Left ventricle myocardium inferior (tissue), 1 donor: ENCODE measurements at regions not wholly inside any gene's neighbourhood (a gene's known extent, or its start where the extent isn't known, plus 50 kb on each side); places are given as distances from the start of the nearest gene placed in this dataset.

Experiments
- DNase-seq: peaks from one replicate; pipeline ENCODE4 v3.0.0-alpha.2; 2020
- H3K27ac ChIP-seq: fragments of 200-600 bp; replicated peaks from 2 replicates; pipeline ENCODE4 v1.8.0; 2021
- H3K27me3 ChIP-seq: fragments of 200-600 bp; 2 replicates; pipeline ENCODE4 v1.8.0; 2021; ENCODE audit warnings: low read depth
- H3K36me3 ChIP-seq: fragments of 200-600 bp; 2 replicates; pipeline ENCODE4 v1.8.0; 2021
- H3K4me1 ChIP-seq: fragments of 200-600 bp; 2 replicates; pipeline ENCODE4 v1.8.0; 2021
- H3K4me3 ChIP-seq: fragments of 200-600 bp; 2 replicates; pipeline ENCODE4 v1.8.0; 2021; ENCODE audit warnings: mild to moderate bottlenecking, moderate library complexity
- H3K9me3 ChIP-seq: fragments of 200-600 bp; replicated peaks from 2 replicates; pipeline ENCODE4 v1.8.0; 2021
- intact Hi-C: fragments of 100-400 bp; cut with micrococcal nuclease; formaldehyde crosslinking; loops from one replicate; pipeline ENCODE4 v1.11.0; 2022
- TF ChIP-seq, protein P1 (sequence below): fragments of 200-600 bp; IDR thresholded peaks from 2 replicates; pipeline ENCODE4 v1.8.0; 2021; ENCODE audit warnings: antibody characterized with exemption, mild to moderate bottlenecking, borderline replicate concordance
- donor health status: DM: no; HTN: yes; CAD: no; lungs with severe emphysema.

DNA sequence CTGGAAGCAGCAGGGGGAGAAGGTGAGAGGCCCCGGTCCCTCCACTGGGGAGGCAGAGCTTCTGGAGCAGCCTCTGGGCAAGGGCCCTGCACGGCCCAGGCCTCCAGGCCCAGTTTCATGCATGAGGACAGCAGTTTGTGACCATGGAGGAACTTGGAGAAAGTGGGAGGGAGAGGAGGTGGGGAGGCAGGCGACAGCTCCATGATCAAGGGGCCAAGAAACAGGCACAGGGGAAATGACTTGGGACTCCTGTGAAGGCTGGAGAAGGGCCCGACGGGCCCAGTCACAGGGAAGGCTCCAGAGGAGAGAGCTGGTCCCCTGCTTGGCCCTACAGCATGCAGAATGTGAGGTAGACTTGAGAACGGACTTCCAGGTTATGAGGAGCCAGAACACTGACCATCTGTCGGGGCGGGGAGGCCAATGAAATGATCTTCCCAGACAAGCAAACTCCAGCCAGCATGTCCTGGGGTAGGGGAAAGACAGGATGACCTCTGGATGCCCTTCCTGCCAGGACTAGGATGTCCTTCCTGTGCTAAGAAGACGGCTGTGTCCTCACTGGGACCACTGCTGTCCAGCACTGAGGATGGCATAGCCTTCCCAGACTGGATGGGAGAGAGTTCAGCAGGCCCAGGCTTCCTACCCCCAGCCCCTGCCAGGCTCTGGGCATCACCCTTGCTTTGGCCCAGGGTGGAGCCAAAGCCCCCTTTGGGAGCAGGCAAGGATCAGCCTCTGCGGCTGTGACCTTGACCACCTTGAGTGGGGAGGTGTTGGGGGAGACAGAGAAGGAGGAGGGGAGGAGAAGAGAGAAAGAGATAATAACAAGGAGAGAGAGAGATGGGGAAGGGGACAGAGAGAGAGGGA is 548.2 kb downstream of the PTPRU start:
- Histone ChIP-seq H3K27me3 (peaks cover 96% of the 10 kb centered on the region), H3K4me3 (no peak overlapping the region), H3K27ac (no peak overlapping the region), H3K4me1 (no peaks in the 10 kb centered on the region), H3K9me3 (peaks cover 3% of the 10 kb centered on the region), H3K36me3 (no peaks in the 10 kb centered on the region)
- TF ChIP-seq, protein P1, sequence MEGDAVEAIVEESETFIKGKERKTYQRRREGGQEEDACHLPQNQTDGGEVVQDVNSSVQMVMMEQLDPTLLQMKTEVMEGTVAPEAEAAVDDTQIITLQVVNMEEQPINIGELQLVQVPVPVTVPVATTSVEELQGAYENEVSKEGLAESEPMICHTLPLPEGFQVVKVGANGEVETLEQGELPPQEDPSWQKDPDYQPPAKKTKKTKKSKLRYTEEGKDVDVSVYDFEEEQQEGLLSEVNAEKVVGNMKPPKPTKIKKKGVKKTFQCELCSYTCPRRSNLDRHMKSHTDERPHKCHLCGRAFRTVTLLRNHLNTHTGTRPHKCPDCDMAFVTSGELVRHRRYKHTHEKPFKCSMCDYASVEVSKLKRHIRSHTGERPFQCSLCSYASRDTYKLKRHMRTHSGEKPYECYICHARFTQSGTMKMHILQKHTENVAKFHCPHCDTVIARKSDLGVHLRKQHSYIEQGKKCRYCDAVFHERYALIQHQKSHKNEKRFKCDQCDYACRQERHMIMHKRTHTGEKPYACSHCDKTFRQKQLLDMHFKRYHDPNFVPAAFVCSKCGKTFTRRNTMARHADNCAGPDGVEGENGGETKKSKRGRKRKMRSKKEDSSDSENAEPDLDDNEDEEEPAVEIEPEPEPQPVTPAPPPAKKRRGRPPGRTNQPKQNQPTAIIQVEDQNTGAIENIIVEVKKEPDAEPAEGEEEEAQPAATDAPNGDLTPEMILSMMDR = no peak
- intact Hi-C loops = no loop called here
- DNase-seq = no peak

DNA sequence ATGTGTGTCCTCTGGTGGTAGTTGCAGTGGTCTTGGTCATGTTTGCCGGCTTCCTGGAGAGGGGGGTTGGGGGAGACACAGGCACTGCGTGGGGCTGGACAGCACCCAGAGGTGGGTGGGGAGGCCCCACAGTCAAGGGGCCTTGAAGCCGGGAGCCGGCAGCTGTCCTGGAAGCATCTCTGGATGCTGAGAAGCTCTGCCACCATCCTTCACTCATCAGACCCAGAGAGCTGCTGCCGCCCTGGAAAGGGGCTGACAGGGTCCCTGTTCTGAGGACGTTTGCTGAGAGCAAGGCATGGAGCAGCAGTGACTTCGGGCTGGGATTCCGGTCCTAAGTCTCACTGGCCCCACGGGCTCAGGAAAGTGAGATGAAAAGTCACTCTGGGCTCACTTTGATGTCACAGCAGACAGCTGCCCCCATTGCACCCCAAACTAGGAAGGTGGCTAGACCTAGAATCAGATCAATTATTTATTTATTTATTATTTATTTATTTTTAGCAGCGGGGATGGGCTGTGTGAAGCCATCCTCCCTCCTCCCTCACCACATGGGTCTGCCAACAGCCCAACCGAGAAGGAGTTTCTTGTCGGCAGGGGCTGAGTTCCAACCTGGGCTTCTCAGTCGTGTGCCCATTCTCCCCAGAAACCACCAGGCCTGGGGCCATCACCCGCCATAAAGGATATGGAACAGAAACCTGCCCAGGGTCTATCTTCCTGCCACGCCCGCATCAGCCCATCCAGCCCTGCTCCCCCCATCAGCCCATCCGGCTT is 547.4 kb downstream of the PTPRU start:
- DNase-seq = no peak
- Histone ChIP-seq H3K27me3 (peaks cover 96% of the 10 kb centered on the region), H3K36me3 (no peaks in the 10 kb centered on the region), H3K27ac (no peak overlapping the region), H3K9me3 (peaks cover 5% of the 10 kb centered on the region), H3K4me3 (no peak overlapping the region), H3K4me1 (no peaks in the 10 kb centered on the region)
- TF ChIP-seq, protein P1 = no peak
- intact Hi-C loops = no loop called here

DNA sequence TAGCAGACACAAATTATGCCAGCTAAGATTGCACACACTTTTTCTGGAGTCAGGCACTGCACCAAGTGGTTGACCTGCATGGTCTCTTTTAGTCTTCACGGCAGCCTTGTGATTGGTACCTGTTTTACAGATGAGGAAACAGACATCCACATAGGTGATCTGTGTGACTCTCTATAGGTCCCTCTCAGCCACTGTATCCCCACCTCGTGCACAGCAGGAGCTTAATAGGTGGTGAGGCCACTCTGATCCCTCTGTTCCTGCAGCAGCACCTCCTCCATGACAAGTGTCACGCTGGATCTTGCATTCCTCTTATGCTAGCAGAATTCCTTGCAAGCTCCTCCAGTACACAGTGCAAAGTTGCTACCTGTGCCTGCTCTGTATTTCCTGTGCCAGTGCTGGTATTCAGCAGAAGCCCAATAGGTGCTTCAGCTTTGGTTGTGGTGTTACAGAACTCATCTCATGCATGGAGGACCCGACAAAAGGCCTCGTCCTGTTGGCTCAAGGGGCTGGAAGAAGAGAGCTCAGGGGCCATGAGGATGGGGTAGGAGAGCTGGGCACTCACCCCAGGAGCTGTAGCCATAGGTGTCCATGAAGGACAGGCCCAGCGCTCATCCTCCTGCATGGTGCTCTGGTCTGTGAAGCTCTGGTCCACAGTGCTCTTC is 546.7 kb downstream of the PTPRU start:
- peaks cover 95% of the 10 kb centered on the region for H3K27me3 ChIP-seq
- TF ChIP-seq, protein P1 = no peak
- no peak for DNase-seq
- no peaks in the 10 kb centered on the region for H3K4me1 ChIP-seq
- H3K4me3 ChIP-seq = no peak overlapping the region
- intact Hi-C loops = no loop called here
- H3K36me3 ChIP-seq = no peaks in the 10 kb centered on the region
- peaks cover 5% of the 10 kb centered on the region for H3K9me3 ChIP-seq
- H3K27ac ChIP-seq = no peak overlapping the region

DNA sequence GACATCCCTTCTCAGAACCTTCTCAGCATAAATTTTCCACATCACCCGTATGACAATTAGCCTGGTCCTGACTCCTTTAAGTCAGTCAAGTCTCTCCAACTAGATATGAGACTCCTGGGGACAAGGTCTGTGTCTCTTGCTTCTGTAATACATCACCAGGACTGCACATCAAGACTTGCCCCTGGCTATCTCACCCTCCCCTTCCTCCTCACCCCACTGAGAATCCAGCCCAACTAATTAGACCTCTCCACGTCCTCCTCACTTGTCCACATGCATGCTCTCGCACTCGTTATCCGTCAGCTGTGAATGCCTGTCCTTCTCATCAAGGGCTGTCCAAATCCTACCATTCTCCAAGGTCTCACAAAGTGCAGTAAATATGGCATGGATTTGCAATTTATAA is 542.8 kb downstream of the PTPRU start:
- Histone ChIP-seq H3K27me3 (peaks cover 88% of the 10 kb centered on the region), H3K4me3 (no peak overlapping the region), H3K36me3 (no peaks in the 10 kb centered on the region), H3K9me3 (peaks cover 19% of the 10 kb centered on the region), H3K27ac (no peak overlapping the region), H3K4me1 (no peaks in the 10 kb centered on the region)
- intact Hi-C loops = no loop called here
- TF ChIP-seq, protein P1 = no peak
- DNase-seq = no peak

DNA sequence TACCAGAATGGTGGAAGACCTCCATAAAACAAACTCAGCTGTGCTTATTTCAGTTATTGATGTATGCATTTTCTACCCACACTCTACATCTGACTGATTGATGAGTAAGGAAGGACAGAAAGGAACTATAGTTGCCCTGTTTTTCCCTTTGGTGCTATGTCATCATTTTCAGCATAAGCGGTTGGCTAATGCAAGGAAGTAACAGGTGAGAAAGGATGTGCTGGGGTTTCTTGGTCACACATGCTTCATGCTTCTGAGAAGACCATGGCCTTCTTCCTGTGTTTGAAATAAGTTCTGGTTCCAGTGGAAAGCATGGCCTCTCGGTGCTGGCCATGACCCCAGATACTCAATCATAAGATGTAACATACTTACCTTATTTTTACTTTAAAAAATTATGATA is 541.2 kb downstream of the PTPRU start:
- Histone ChIP-seq H3K36me3 (no peaks in the 10 kb centered on the region), H3K9me3 (peaks cover 19% of the 10 kb centered on the region), H3K27me3 (peaks cover 73% of the 10 kb centered on the region), H3K4me1 (no peaks in the 10 kb centered on the region), H3K27ac (no peak overlapping the region), H3K4me3 (no peak overlapping the region)
- intact Hi-C loops = no loop called here
- TF ChIP-seq, protein P1 = no peak
- DNase-seq = no peak
